Lower leg skin (tissue), 4 donors: ENCODE measurements at regions not wholly inside any gene's neighbourhood (a gene's known extent, or its start where the extent isn't known, plus 50 kb on each side); places are given as distances from the start of the nearest gene placed in this dataset.

Source experiments
- DNase-seq, 2 donors: peaks; one replicate each; pipeline ENCODE4 v3.0.0-alpha.2; 2019; ENCODE audit warnings: low spot score in 2 of 2
- H3K4me3 ChIP-seq: fragments of 200-600 bp; sonication (generic); 2 replicates; pipeline ENCODE4 v1.5.1; 2017; ENCODE audit warnings: mild to moderate bottlenecking, low read depth; ENCODE audit not compliant: poor library complexity, severe bottlenecking
- CTCF ChIP-seq, 3 donors: fragments of 450-650 bp; IDR thresholded peaks; one replicate each; pipeline ENCODE4 v1.5.1; 2016; ENCODE audit warnings: antibody characterized with exemption in 3 of 3, mild to moderate bottlenecking in 3 of 3, moderate library complexity in 2 of 3
- POLR2A ChIP-seq, 2 donors: fragments of 450-650 bp; IDR thresholded peaks; one replicate each; pipeline ENCODE4 v1.6.1; 2016 to 2017; ENCODE audit warnings: antibody characterized with exemption in 2 of 2, mild to moderate bottlenecking in 1 of 2, moderate library complexity in 1 of 2
- WGBS, 2 donors: methylation state at CpG; one replicate each; pipeline ENCODE4 v1.1.5; 2018; 5-methylcytosine and 5-hydroxymethylcytosine counted together
- intact Hi-C: fragments of 100-400 bp; cut with DNase I; formaldehyde crosslinking; loops from one replicate; pipeline ENCODE4 v1.15.0; 2023; ENCODE audit warnings: low total_unique reads

- no peak for DNase-seq
- no peak overlapping the region for H3K4me3 ChIP-seq
- intact Hi-C loops, result no loop called here
- WGBS, 2 donors, result 74 to 75% methylated on average over 3 of the region's 3 CpGs
- no peak for TF ChIP-seq CTCF (IDR thresholded peaks at IDR 0.05)
- TF ChIP-seq POLR2A (IDR thresholded peaks at IDR 0.05), result no peak
Observed at GRCh38 chr6:55994531-55994930, 119.1 kb upstream of the BMP5 start.

DNA sequence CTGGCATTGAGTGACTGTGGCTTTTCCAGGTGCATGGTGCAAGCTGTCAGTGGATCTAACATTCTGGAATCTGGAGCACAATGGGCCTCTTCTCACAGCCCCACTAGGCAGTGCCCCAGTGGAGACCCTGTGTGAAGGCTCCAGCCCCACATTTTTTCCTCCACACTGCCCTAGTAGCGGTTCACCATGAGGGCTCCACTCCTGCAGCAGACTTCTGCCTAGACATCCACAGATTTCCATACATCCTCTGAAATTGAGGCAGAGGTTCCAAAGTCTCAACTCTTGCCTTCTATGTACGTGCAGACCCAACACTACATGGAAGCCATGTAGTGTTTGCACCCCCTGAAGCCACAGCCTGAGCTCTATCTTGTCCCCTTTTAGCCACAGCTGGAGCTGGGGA, 118.0 kb upstream of the BMP5 start:
- intact Hi-C loops, result no loop called here
- 81 to 91% methylated on average over 2 of the region's 2 CpGs for WGBS, 2 donors
- TF ChIP-seq POLR2A (IDR thresholded peaks at IDR 0.05), result no peak
- TF ChIP-seq CTCF (IDR thresholded peaks at IDR 0.05), result no peak
- H3K4me3 ChIP-seq, result no peak overlapping the region
- DNase-seq, result no peak

- TF ChIP-seq CTCF (IDR thresholded peaks at IDR 0.05) (no peak), POLR2A (IDR thresholded peaks at IDR 0.05) (no peak)
- no peak overlapping the region for H3K4me3 ChIP-seq
- no peak for DNase-seq
- intact Hi-C loops, result no loop called here
Observed at GRCh38 chr6:55992546-55992945, 117.2 kb upstream of the BMP5 start.

DNA sequence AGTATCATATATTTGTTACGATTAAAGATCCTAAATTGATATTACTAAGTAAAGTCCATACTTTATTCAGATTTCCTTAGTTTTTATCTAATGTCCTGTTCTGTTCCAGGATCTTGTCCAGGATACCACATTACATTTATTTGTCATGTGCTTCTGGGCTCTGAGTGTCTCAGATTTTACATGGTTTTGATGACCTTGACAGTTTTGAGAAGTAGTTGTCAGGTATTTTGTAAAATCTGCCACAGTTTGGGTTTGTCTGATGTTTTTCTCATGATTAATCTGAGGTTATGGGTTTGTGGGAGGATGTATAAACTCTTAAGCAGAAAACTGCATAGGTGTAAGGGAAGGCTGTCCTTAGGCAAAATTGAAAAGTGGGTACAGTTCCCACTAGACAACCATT, 109.9 kb upstream of the BMP5 start:
- 98% methylated on average over 1 of the region's 1 CpG for WGBS, 2 donors
- intact Hi-C loops, result no loop called here
- no peak overlapping the region for H3K4me3 ChIP-seq

GRCh38 chr6:55983861-55984260, 108.5 kb upstream of the BMP5 start:
- intact Hi-C loops, result loop anchor here (5.0 kb wide), 1 partner anchor 308 kb away; no protein-coding TSS in a partner anchor
- TF ChIP-seq CTCF (IDR thresholded peaks at IDR 0.05) (no peak), POLR2A (IDR thresholded peaks at IDR 0.05) (no peak)
- WGBS, 2 donors, result 75 to 76% methylated on average over 2 of the region's 2 CpGs
- no peak for DNase-seq
- no peak overlapping the region for H3K4me3 ChIP-seq

More for the DNA sequence above, 109.9 kb upstream of the BMP5 start:
- TF ChIP-seq CTCF (IDR thresholded peaks at IDR 0.05) (no peak), POLR2A (IDR thresholded peaks at IDR 0.05) (no peak)
- DNase-seq, result no peak

DNA sequence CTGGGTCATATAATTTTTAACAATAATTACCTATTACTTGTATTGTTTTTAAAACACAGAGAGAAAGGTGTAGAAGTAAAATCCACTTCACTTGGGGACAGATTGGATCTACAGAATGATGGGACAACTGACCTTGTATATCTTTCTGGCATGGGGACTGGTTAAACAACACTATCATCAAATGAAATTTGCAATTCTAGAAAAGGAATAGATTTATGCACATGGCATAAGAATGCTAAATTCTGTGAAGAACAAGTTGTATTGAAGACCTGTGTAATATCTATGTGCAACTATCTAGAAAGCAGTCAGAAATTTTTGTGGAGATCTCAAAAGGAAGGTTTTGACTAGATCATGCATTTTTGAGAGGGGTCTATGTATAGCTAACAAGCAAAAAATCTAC, 106.3 kb upstream of the BMP5 start:
- TF ChIP-seq CTCF (IDR thresholded peaks at IDR 0.05) (no peak), POLR2A (IDR thresholded peaks at IDR 0.05) (no peak)
- no peak for DNase-seq
- no peak overlapping the region for H3K4me3 ChIP-seq
- intact Hi-C loops, result loop anchor here (5.0 kb wide), 1 partner anchor 311 kb away; no protein-coding TSS in a partner anchor
